K562 (cell line): ENCODE measurements at regions not wholly inside any gene's neighbourhood (a gene's known extent, or its start where the extent isn't known, plus 50 kb on each side); places are given as distances from the start of the nearest gene placed in this dataset.

Experiments
- ATAC-seq: fragments of 200-7000 bp; cut with Tn5 transposase; 3 replicates; pipeline ENCODE4 v1.9.1; 2020; ENCODE audit warnings: moderate library complexity
- BruUV-seq: library from RNA; stranded (reverse); fragments of 400-500 nt; replicated peaks from 2 replicates; lab custom pipeline; 2021; lab: Mats Ljungman, UMichigan
- CTCF ChIA-PET: fragments of 300-600 bp; formaldehyde crosslinking; extraction: SDS; loops from one replicate; lab custom pipeline; 2021; ENCODE audit warnings: low intra/inter-chr PET ratio; lab: Yijun Ruan, JAX
- POLR2A ChIA-PET: fragments of 300-600, 350-650 bp; sonication (Branson Sonifier 250); formaldehyde crosslinking; extraction: SDS; loops from one replicate; lab custom pipeline; 2021; ENCODE audit warnings: antibody characterized with exemption, inconsistent platforms; lab: Yijun Ruan, JAX
- DNase-seq, 4 experiments: peaks; one replicate each; pipeline versions ENCODE4 v3.0.0 to v3.0.0-alpha.2; 2011 to 2018; ENCODE audit warnings: low spot score in 3 of 4, mixed read lengths in 3 of 4; ENCODE audit errors: extremely low read depth in 1 of 4
- FAIRE-seq: peaks from 2 replicates; lab custom pipeline; 2011; peaks lifted over from hg19 to GRCh38; lab: Jason Lieb, UNC
- H2AFZ ChIP-seq: 2 replicates; pipeline ENCODE4 v1.6.0; 2011; ENCODE audit warnings: low read depth, low read length, control low read depth, inconsistent platforms
- H3K27ac ChIP-seq: fragments of 200-600 bp; 3 replicates; pipeline ENCODE4 v1.8.0; 2011; ENCODE audit warnings: low read depth, mild to moderate bottlenecking, control low read depth, inconsistent platforms, low read length, moderate library complexity, mixed read lengths; ENCODE audit errors: extremely low read depth
- H3K27me3 ChIP-seq, 2 experiments: fragments of 300-600 bp in 1 of 2; 2 replicates in 1 of 2; 3 replicates in 1 of 2; pipeline versions ENCODE4 v1.6.0 to v1.8.0; 2011; ENCODE audit warnings: inconsistent platforms in 2 of 2, low read length in 2 of 2, mild to moderate bottlenecking in 1 of 2, mixed read lengths in 1 of 2, moderate library complexity in 1 of 2; ENCODE audit not compliant: control insufficient read depth in 2 of 2, insufficient read depth in 2 of 2
- H3K36me3 ChIP-seq: fragments of 300-600 bp; 3 replicates; pipeline ENCODE4 v1.8.0; 2011; ENCODE audit warnings: mild to moderate bottlenecking, low read length, inconsistent platforms; ENCODE audit not compliant: control insufficient read depth, insufficient read depth
- H3K4me1 ChIP-seq, 2 experiments: fragments of 200-600 bp in 1 of 2; replicated peaks in 1 of 2; 2 replicates in 1 of 2; 3 replicates in 1 of 2; pipeline versions ENCODE4 v1.5.1 to v1.8.0; 2011; ENCODE audit warnings: inconsistent platforms in 2 of 2, low read length in 2 of 2, mild to moderate bottlenecking in 1 of 2, mixed read lengths in 1 of 2, moderate library complexity in 1 of 2; ENCODE audit not compliant: control insufficient read depth in 2 of 2, insufficient read depth in 2 of 2
- H3K4me2 ChIP-seq: 2 replicates; pipeline ENCODE4 v1.6.1; 2011; ENCODE audit warnings: low read length, control low read depth, inconsistent platforms, mixed read lengths; ENCODE audit not compliant: insufficient read depth
- H3K4me3 ChIP-seq: fragments of 200-600 bp; sonication (generic), shearing (Covaris generic); 2 replicates; pipeline ENCODE4 v1.5.1; 2016; ENCODE audit warnings: control low read depth, inconsistent platforms
- H3K79me2 ChIP-seq: fragments of 200-600 bp; 3 replicates; pipeline ENCODE4 v1.8.0; 2011; ENCODE audit warnings: low read length, inconsistent platforms; ENCODE audit not compliant: control insufficient read depth, insufficient read depth
- H3K9ac ChIP-seq, 2 experiments: 2 replicates each; pipeline versions ENCODE4 v1.6.0 to v1.6.1; 2011; ENCODE audit warnings: low read depth in 2 of 2, low read length in 2 of 2, control low read depth in 1 of 2, inconsistent platforms in 1 of 2, mild to moderate bottlenecking in 1 of 2, mixed read lengths in 1 of 2; ENCODE audit not compliant: insufficient read depth in 1 of 2
- H3K9me1 ChIP-seq: one replicate; pipeline ENCODE4 v1.6.0; 2011; ENCODE audit warnings: inconsistent platforms, mild to moderate bottlenecking, low read length, moderate library complexity; ENCODE audit not compliant: control insufficient read depth, insufficient read depth
- H3K9me3 ChIP-seq: replicated peaks from 2 replicates; pipeline ENCODE4 v1.5.1; 2011; ENCODE audit warnings: low read depth, low read length, inconsistent platforms; ENCODE audit not compliant: control insufficient read depth, insufficient read depth
- H4K20me1 ChIP-seq: replicated peaks from 2 replicates; pipeline ENCODE4 v1.6.1; 2011; ENCODE audit warnings: low read length, inconsistent platforms, mixed read lengths; ENCODE audit not compliant: control insufficient read depth, insufficient read depth
- BCOR ChIP-seq: fragments of 450-650 bp; IDR thresholded peaks from 2 replicates; pipeline ENCODE4 v1.6.1; 2016
- BDP1 ChIP-seq: IDR thresholded peaks from 3 replicates; pipeline ENCODE4 v1.6.1; 2011; ENCODE audit not compliant: insufficient read length, insufficient read depth
- CREBBP ChIP-seq: IDR thresholded peaks from one replicate; pipeline ENCODE4 v1.6.1; 2012; ENCODE audit warnings: low read depth, mild to moderate bottlenecking, control low read depth, inconsistent platforms, low read length
- ELF2 ChIP-seq: fragments of 250-450 bp; sonication (Bioruptor Pico); IDR thresholded peaks from 2 replicates; pipeline ENCODE4 v1.5.0; 2021; ENCODE audit warnings: mild to moderate bottlenecking
- ETV1 ChIP-seq: fragments of 450-650 bp; conservative IDR thresholded peaks from 2 replicates; pipeline ENCODE4 v1.6.1; 2016; ENCODE audit warnings: missing genetic modification characterization, control low read depth, low read depth, missing compliant biosample characterization
- FOXK2 ChIP-seq, 2 experiments: fragments of 450-650 bp; IDR thresholded peaks in 1 of 2; conservative IDR thresholded peaks in 1 of 2; 2 replicates each; pipeline ENCODE4 v1.6.1; 2016; ENCODE audit warnings: low read depth in 2 of 2, mild to moderate bottlenecking in 1 of 2
- ILF3 ChIP-seq: fragments of 450-650 bp; IDR thresholded peaks from 2 replicates; pipeline ENCODE4 v1.6.1; 2018; ENCODE audit warnings: antibody characterized with exemption, mild to moderate bottlenecking, moderate library complexity, borderline replicate concordance
- JUNB ChIP-seq: fragments of 450-650 bp; formaldehyde crosslinking; conservative IDR thresholded peaks from 2 replicates; pipeline ENCODE4 v1.4.0; 2020; ENCODE audit warnings: mild to moderate bottlenecking
- KAT2B ChIP-seq: IDR thresholded peaks from one replicate; pipeline ENCODE4 v1.6.1; 2012; ENCODE audit warnings: low read depth, mild to moderate bottlenecking, control low read depth, inconsistent platforms, low read length, moderate library complexity
- L3MBTL2 ChIP-seq: fragments of 450-650 bp; IDR thresholded peaks from 2 replicates; pipeline ENCODE4 v1.6.1; 2016; ENCODE audit warnings: mild to moderate bottlenecking, moderate library complexity
- MCM7 ChIP-seq, 2 experiments: fragments of 450-650 bp; IDR thresholded peaks; 2 replicates each; pipeline ENCODE4 v1.6.1; 2016 to 2018
- PRPF4 ChIP-seq: fragments of 200-400 bp; formaldehyde crosslinking; IDR thresholded peaks from one replicate; pipeline ENCODE4 v1.6.1; 2017; ENCODE audit warnings: low read length, low read depth, mild to moderate bottlenecking; ENCODE audit not compliant: insufficient read depth, poor library complexity, severe bottlenecking
- RCOR1 ChIP-seq, 2 experiments: IDR thresholded peaks; 2 replicates each; pipeline ENCODE4 v1.6.1; 2012; ENCODE audit warnings: low read depth in 2 of 2, low read length in 2 of 2, borderline replicate concordance in 1 of 2, improper control_type of control experiment in 1 of 2
- RUNX1 ChIP-seq: sonication (generic); IDR thresholded peaks from 2 replicates; pipeline ENCODE4 v1.6.1; 2016; ENCODE audit warnings: antibody characterized with exemption, low read depth
- SAP30 ChIP-seq: fragments of 200-600 bp; sonication (generic); IDR thresholded peaks from 2 replicates; pipeline ENCODE4 v1.6.1; 2012; ENCODE audit warnings: borderline replicate concordance, low read depth, mild to moderate bottlenecking, moderate library complexity, low read length, control low read depth, inconsistent platforms; ENCODE audit not compliant: insufficient read depth, poor library complexity, severe bottlenecking
- TAF7 ChIP-seq: fragments of 450-650 bp; IDR thresholded peaks from 2 replicates; pipeline ENCODE4 v1.6.1; 2016; ENCODE audit warnings: missing genetic modification characterization, missing compliant biosample characterization
- TBP ChIP-seq: optimal IDR thresholded peaks from 2 replicates; pipeline ENCODE3; 2011; ENCODE audit warnings: low read depth, low read length, improper control_type of control experiment
- TGIF2 ChIP-seq: sonication (generic); formaldehyde crosslinking; IDR thresholded peaks from 2 replicates; pipeline ENCODE4 v1.8.1; 2022; ENCODE audit warnings: mild to moderate bottlenecking, missing genetic modification reagents, moderate library complexity
- ZSCAN29 ChIP-seq: fragments of 450-650 bp; IDR thresholded peaks from 2 replicates; pipeline ENCODE4 v1.6.1; 2017
- in situ Hi-C: fragments of 300-500 bp; cut with MboI; formaldehyde crosslinking; loops from 4 replicates; pipeline ENCODE4 v1.15.0; 2018; ENCODE audit warnings: inconsistent platforms, mixed read lengths
- intact Hi-C: fragments of 100-400 bp; cut with micrococcal nuclease; formaldehyde crosslinking; loops from 2 replicates; pipeline ENCODE4 v1.14.2; 2022
- TF ChIP-seq, protein P1 (sequence below): sonication (generic); formaldehyde crosslinking; IDR thresholded peaks from 2 replicates; pipeline ENCODE4 v1.9.0; 2022; ENCODE audit warnings: mild to moderate bottlenecking, missing genetic modification reagents
- TF ChIP-seq, protein P2 (sequence below), 2 experiments: IDR thresholded peaks; 2 replicates each; pipeline ENCODE4 v1.6.1; 2011; ENCODE audit warnings: borderline replicate concordance in 1 of 2, control low read depth in 1 of 2, low read depth in 1 of 2, low read length in 1 of 2, mild to moderate bottlenecking in 1 of 2, mixed read lengths in 1 of 2, moderate library complexity in 1 of 2; ENCODE audit not compliant: insufficient read depth in 1 of 2, insufficient read length in 1 of 2, poor library complexity in 1 of 2, severe bottlenecking in 1 of 2; ENCODE audit errors: extremely low read depth in 1 of 2

DNA sequence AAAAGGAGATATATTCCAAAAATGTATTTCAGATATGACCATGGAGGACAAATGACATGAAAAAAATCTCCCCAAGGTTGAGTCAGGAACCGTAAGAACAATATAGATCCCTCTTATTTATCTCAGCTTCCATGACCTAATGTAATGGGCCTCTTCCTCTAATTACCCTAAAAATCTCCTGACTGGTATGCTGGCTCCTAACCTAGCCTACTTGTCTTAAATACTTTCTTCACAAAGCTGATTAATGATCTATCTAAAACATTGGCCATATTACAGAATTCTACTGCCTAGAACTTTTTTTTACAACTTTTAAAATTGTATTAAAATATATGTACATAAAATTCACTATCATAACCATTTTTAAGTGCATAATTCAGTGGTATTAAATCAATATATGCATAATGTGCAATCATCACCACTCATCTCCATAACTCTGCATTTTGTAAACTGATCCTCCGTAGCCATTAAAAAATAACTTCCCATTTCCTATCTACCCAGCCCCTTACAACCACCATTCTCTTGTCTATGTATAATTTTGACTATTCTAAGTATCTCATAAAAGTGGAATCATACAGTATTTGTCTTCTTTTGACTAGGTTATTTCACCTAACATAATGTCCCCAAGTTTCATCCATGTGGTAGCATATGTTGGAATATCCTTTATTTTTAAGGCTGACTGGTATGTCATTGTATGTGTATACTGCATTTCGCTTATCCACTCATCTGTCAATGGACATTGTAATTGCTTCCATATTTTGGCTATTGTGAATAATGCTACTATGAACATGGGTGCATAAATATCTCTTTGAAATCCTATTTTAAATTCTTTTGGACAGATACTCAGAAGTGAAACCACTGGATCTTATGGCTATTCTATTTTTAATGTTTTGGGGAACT is 464.6 kb downstream of the ADAMTS20 start (continued):
- TF ChIP-seq SAP30 (no peak), JUNB (CRISPR knock-in tag) (no peak), PRPF4 (no peak), TGIF2 (no peak), KAT2B (no peak)

DNA sequence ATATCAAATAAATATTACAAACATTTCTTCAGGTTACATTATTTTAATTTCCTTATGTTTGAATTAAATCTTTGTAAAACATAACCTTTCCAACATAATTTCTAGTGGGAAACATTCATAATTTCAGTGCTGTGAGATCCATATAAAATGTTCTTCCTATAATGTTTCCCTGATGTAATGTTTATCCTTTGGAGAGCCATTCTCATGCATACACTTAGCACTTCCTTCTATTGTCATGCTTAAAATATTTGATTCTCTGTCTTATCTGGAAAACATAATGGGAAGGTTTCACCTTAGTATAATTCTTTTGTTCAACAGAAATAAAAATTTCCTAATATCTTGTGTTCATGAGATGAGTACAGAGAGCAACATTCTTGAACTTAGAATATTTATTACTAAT is 472.5 kb downstream of the ADAMTS20 start:
- intact Hi-C loops (no loop called here), in situ Hi-C loops (no loop called here)
- no peak for DNase-seq
- H3K4me2 ChIP-seq: no peak overlapping the region
- H3K4me3 ChIP-seq: no peak overlapping the region
- 0 out of 2 replicates have a peak, but pooled peaks cover 2% of the 10 kb centered on the region for H3K9me3 ChIP-seq
- no peak for FAIRE-seq
- no peaks in the 10 kb centered on the region for H3K27me3 ChIP-seq
- no peak overlapping the region for H3K9ac ChIP-seq
- H3K79me2 ChIP-seq: no peaks in the 10 kb centered on the region
- no TSS peak for BruUV-seq
- ChIA-PET POLR2A (no interaction called here), CTCF (no interaction called here)
- H3K4me1 ChIP-seq: no peaks in the 10 kb centered on the region
- ATAC-seq: no peak
- no peak overlapping the region for H3K27ac ChIP-seq
- H4K20me1 ChIP-seq: no peaks in the 10 kb centered on the region
- H3K36me3 ChIP-seq: no peaks in the 10 kb centered on the region
- no peaks in the 10 kb centered on the region for H3K9me1 ChIP-seq
- H2AFZ ChIP-seq: no peak overlapping the region
- TF ChIP-seq, protein P1, sequence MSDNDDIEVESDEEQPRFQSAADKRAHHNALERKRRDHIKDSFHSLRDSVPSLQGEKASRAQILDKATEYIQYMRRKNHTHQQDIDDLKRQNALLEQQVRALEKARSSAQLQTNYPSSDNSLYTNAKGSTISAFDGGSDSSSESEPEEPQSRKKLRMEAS (CRISPR knock-in tag): no peak
- no peak for TF ChIP-seq ELF2 (CRISPR knock-in tag)
- TF ChIP-seq L3MBTL2: no peak
- no peak for TF ChIP-seq BDP1
- no peak for TF ChIP-seq FOXK2 (conservative IDR thresholded peaks at IDR 0.05 in 1 of 2, IDR thresholded peaks at IDR 0.05 in 1 of 2; ENCODE audit: low read depth in 2 of 2)
- TF ChIP-seq ZSCAN29: no peak
- TF ChIP-seq TBP: no peak
- no peak for TF ChIP-seq CREBBP
- no peak for TF ChIP-seq ILF3
- no peak for TF ChIP-seq MCM7 (IDR thresholded peaks at IDR 0.05)
- TF ChIP-seq, protein P2, sequence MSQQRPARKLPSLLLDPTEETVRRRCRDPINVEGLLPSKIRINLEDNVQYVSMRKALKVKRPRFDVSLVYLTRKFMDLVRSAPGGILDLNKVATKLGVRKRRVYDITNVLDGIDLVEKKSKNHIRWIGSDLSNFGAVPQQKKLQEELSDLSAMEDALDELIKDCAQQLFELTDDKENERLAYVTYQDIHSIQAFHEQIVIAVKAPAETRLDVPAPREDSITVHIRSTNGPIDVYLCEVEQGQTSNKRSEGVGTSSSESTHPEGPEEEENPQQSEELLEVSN (IDR thresholded peaks at IDR 0.05; ENCODE audit: borderline replicate concordance in 1 of 2, extremely low read depth in 1 of 2, insufficient read depth in 1 of 2, insufficient read length in 1 of 2, low read depth in 1 of 2, low read length in 1 of 2, poor library complexity in 1 of 2, severe bottlenecking in 1 of 2): no peak
- no peak for TF ChIP-seq ETV1 (tag)
- no peak for TF ChIP-seq TAF7 (tag)
- TF ChIP-seq RCOR1 (IDR thresholded peaks at IDR 0.05; ENCODE audit: borderline replicate concordance in 1 of 2, low read depth in 2 of 2, low read length in 2 of 2): no peak
- no peak for TF ChIP-seq BCOR
- TF ChIP-seq RUNX1: no peak
